GM12878 (cell line): ENCODE measurements at regions not wholly inside any gene's neighbourhood (a gene's known extent, or its start where the extent isn't known, plus 50 kb on each side); places are given as distances from the start of the nearest gene placed in this dataset.
A peak's percentile ranks its signal among the peaks of the same experiment; 100 is the strongest.

Experiments
- ATAC-seq: fragments of 200-7000 bp; cut with Tn5 transposase; 3 replicates; pipeline ENCODE4 v1.9.1; 2020; ENCODE audit warnings: mild to moderate bottlenecking, moderate library complexity
- BruUV-seq: library from RNA; stranded (reverse); fragments of 400-500 nt; replicated peaks from 2 replicates; lab custom pipeline; 2021; lab: Mats Ljungman, UMichigan
- CTCF ChIA-PET: fragments of 300-600 bp; sonication (Branson Sonifier 250); formaldehyde crosslinking; extraction: SDS; loops from one replicate; lab custom pipeline; 2021; ENCODE audit warnings: inconsistent platforms; lab: Yijun Ruan, JAX
- POLR2A ChIA-PET: fragments of 350-600 bp; formaldehyde crosslinking; extraction: SDS; loops from one replicate; lab custom pipeline; 2021; ENCODE audit warnings: inconsistent platforms; lab: Charles Lee
- RAD21 ChIA-PET: fragments of 300-600 bp; sonication (Branson Sonifier 250); formaldehyde crosslinking; loops from one replicate; lab custom pipeline; 2023; ENCODE audit warnings: antibody characterized with exemption; ENCODE audit not compliant: unreplicated experiment; lab: Charles Lee
- SMC1A ChIA-PET: fragments of 300-600 bp; sonication (Branson Sonifier 250); formaldehyde crosslinking; loops from one replicate; lab custom pipeline; 2023; ENCODE audit not compliant: unreplicated experiment, uncharacterized antibody; lab: Charles Lee
- DNase-seq: peaks from one replicate; pipeline ENCODE4 v3.0.0-alpha.2; 2011; ENCODE audit warnings: low read depth, low spot score
- FAIRE-seq: peaks from 3 replicates; lab custom pipeline; 2011; peaks lifted over from hg19 to GRCh38; lab: Jason Lieb, UNC
- H2AFZ ChIP-seq: 2 replicates; pipeline ENCODE4 v1.6.0; 2011; ENCODE audit warnings: low read depth, low read length, control low read depth; ENCODE audit not compliant: control insufficient read depth
- H3K27ac ChIP-seq: 2 replicates; pipeline ENCODE4 v1.5.1; 2011; ENCODE audit warnings: control low read depth; ENCODE audit not compliant: control insufficient read depth, insufficient read depth
- H3K27me3 ChIP-seq, 2 experiments: replicated peaks in 1 of 2; 2 replicates each; pipeline versions ENCODE4 v1.6.0 to v1.6.1; 2011; ENCODE audit warnings: low read length in 1 of 2; ENCODE audit not compliant: control insufficient read depth in 2 of 2, insufficient read depth in 2 of 2
- H3K36me3 ChIP-seq, 2 experiments: 2 replicates each; pipeline ENCODE4 v1.5.1; 2011; ENCODE audit warnings: low read length in 1 of 2; ENCODE audit not compliant: control insufficient read depth in 2 of 2, insufficient read depth in 2 of 2
- H3K4me1 ChIP-seq: 2 replicates; pipeline ENCODE4 v1.6.1; 2011; ENCODE audit warnings: mild to moderate bottlenecking, low read length, moderate library complexity, mixed read lengths; ENCODE audit not compliant: control insufficient read depth, insufficient read depth
- H3K4me2 ChIP-seq: 2 replicates; pipeline ENCODE4 v1.6.0; 2011; ENCODE audit warnings: control low read depth; ENCODE audit not compliant: control insufficient read depth, insufficient read depth
- H3K4me3 ChIP-seq: fragments of 200-600 bp; sonication (generic); 2 replicates; pipeline ENCODE4 v1.5.1; 2016
- H3K79me2 ChIP-seq: 2 replicates; pipeline ENCODE4 v1.6.0; 2011; ENCODE audit warnings: low read length; ENCODE audit not compliant: control insufficient read depth, insufficient read depth
- H3K9ac ChIP-seq: 2 replicates; pipeline ENCODE4 v1.8.0; 2011; ENCODE audit warnings: low read length, control low read depth, mixed read lengths; ENCODE audit not compliant: control insufficient read depth, insufficient read depth
- H3K9me3 ChIP-seq: replicated peaks from 3 replicates; pipeline ENCODE4 v1.5.1; 2011; ENCODE audit warnings: mild to moderate bottlenecking, low read length; ENCODE audit not compliant: control insufficient read depth, insufficient read depth
- H4K20me1 ChIP-seq: 2 replicates; pipeline ENCODE4 v1.6.0; 2011; ENCODE audit not compliant: control insufficient read depth, insufficient read depth
- BACH1 ChIP-seq: fragments of 450-650 bp; IDR thresholded peaks from 2 replicates; pipeline ENCODE4 v1.6.1; 2017; ENCODE audit warnings: mild to moderate bottlenecking, borderline replicate concordance
- CREM ChIP-seq: IDR thresholded peaks from 2 replicates; pipeline ENCODE4 v1.6.1; 2014; ENCODE audit warnings: antibody characterized with exemption, low read depth
- E2F8 ChIP-seq: fragments of 450-650 bp; IDR thresholded peaks from 2 replicates; pipeline ENCODE4 v1.6.1; 2018; ENCODE audit warnings: mild to moderate bottlenecking, low read depth, moderate library complexity; ENCODE audit not compliant: partially characterized antibody
- EP300 ChIP-seq, 2 experiments: fragments of 150-350 bp in 1 of 2; IDR thresholded peaks; 2 replicates each; pipeline ENCODE4 v1.6.1; 2011 to 2012; ENCODE audit warnings: low read depth in 2 of 2, low read length in 2 of 2, borderline replicate concordance in 1 of 2, improper control_type of control experiment in 1 of 2, inconsistent platforms in 1 of 2; ENCODE audit not compliant: control insufficient read depth in 1 of 2
- IRF5 ChIP-seq: fragments of 450-650 bp; IDR thresholded peaks from 2 replicates; pipeline ENCODE4 v1.6.1; 2017; ENCODE audit warnings: borderline replicate concordance
- JUND ChIP-seq: IDR thresholded peaks from 2 replicates; pipeline ENCODE4 v1.6.1; 2012; ENCODE audit warnings: low read depth, mild to moderate bottlenecking, low read length, improper control_type of control experiment, moderate library complexity
- MTA2 ChIP-seq: fragments of 450-650 bp; IDR thresholded peaks from 2 replicates; pipeline ENCODE4 v1.6.1; 2016; ENCODE audit warnings: low read depth, mild to moderate bottlenecking, moderate library complexity
- NKRF ChIP-seq: fragments of 450-650 bp; conservative IDR thresholded peaks from 2 replicates; pipeline ENCODE4 v1.6.1; 2017; ENCODE audit warnings: mild to moderate bottlenecking, moderate library complexity
- NR2C1 ChIP-seq: fragments of 450-650 bp; IDR thresholded peaks from 2 replicates; pipeline ENCODE4 v1.6.1; 2017; ENCODE audit warnings: antibody characterized with exemption, mild to moderate bottlenecking, moderate library complexity
- STAT1 ChIP-seq: fragments of 450-650 bp; conservative IDR thresholded peaks from 2 replicates; pipeline ENCODE4 v1.6.1; 2014; ENCODE audit warnings: antibody characterized with exemption, mild to moderate bottlenecking
- WGBS: methylation state at CpG from one replicate; pipeline ENCODE4 v1.1.6; 2016; ENCODE audit warnings: low lambda C conversion rate; ENCODE audit not compliant: insufficient replicate concordance, insufficient coverage; ENCODE audit errors: missing lambda C conversion rate; 5-methylcytosine and 5-hydroxymethylcytosine counted together
- in situ Hi-C: fragments of 300-500 bp; cut with MboI; formaldehyde crosslinking; loops from 9 replicates; pipeline ENCODE4 v1.14.3; 2018; ENCODE audit warnings: mixed read lengths
- intact Hi-C: fragments of 100-400 bp; cut with micrococcal nuclease; formaldehyde crosslinking; loops from one replicate; pipeline ENCODE4 v1.14.2; 2022; ENCODE audit not compliant: unreplicated experiment

- CTCF ChIA-PET, result no interaction called here
- intact Hi-C loops, result no loop called here
- Histone ChIP-seq H2AFZ (no peak overlapping the region), H3K4me1 (no peaks in the 10 kb centered on the region), H3K27me3 (no peaks in the 10 kb centered on the region), H4K20me1 (no peaks in the 10 kb centered on the region), H3K4me2 (no peak overlapping the region), H3K9ac (no peak overlapping the region), H3K36me3 (no peaks in the 10 kb centered on the region), H3K9me3 (no peaks in the 10 kb centered on the region), H3K79me2 (no peaks in the 10 kb centered on the region), H3K27ac (no peak overlapping the region), H3K4me3 (no peak overlapping the region)
- no peak for TF ChIP-seq NR2C1
- TF ChIP-seq JUND, result no peak
- no peak for TF ChIP-seq EP300 (IDR thresholded peaks at IDR 0.05; ENCODE audit: borderline replicate concordance in 1 of 2, control insufficient read depth in 1 of 2, low read depth in 2 of 2, low read length in 2 of 2)
- no peak for TF ChIP-seq MTA2
- TF ChIP-seq STAT1, result no peak
- TF ChIP-seq BACH1, result no peak
- no peak for TF ChIP-seq CREM
- TF ChIP-seq NKRF, result no peak
- TF ChIP-seq E2F8, result no peak
- no peak for TF ChIP-seq IRF5
- SMC1A ChIA-PET, result no interaction called here
- FAIRE-seq, result no peak
- BruUV-seq, result no TSS peak
- POLR2A ChIA-PET, result no interaction called here
- ATAC-seq, result peak; percentile 14; the same call in 1 of the 3 replicates
- in situ Hi-C loops, result no loop called here
- RAD21 ChIA-PET, result no interaction called here
- 32% methylated on average over 7 of the region's 7 CpGs for WGBS
- no peak for DNase-seq
These were observed 216.4 kb upstream of the HAND2 start for GRCh38 chr4:173746424-173746823.
